NB4 (cell line): ENCODE measurements at regions not wholly inside any gene's neighbourhood (a gene's known extent, or its start where the extent isn't known, plus 50 kb on each side); places are given as distances from the start of the nearest gene placed in this dataset.

Experiments
- CTCF ChIP-seq: IDR thresholded peaks from one replicate; pipeline ENCODE4 v1.5.1; 2012; ENCODE audit warnings: low read depth, low read length
- POLR2A ChIP-seq: IDR thresholded peaks from 2 replicates; pipeline ENCODE4 v1.6.1; 2011; ENCODE audit warnings: mild to moderate bottlenecking; ENCODE audit not compliant: insufficient read length; ENCODE audit errors: extremely low read depth

GRCh38 chr12:98185606-98186005, 329.8 kb upstream of the TMPO start:
- TF ChIP-seq CTCF (no peak), POLR2A (no peak)
